ENCODE measurements at regions not wholly inside any gene's neighbourhood (a gene's known extent, or its start where the extent isn't known, plus 50 kb on each side); places are given as distances from the start of the nearest gene placed in this dataset.

DNA sequence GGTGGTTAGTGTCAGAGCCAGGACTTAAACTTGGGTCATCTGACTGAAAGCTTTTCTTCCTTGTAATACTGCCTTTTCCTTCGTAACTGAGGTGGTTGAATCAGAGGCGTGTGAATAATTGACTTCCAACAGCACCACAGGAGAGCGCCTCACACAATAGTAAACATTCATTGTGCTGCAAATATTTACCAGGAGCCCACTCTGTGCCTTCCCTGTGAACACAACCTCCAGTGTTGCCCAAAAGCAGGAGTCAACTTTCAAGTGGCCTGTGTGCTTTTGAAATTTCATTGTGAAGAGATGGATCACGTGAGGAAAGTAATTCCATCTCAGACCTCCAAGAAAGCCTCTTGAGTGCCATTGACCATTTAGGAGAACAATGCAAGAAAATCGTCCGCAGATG lies 60.2 kb downstream of the ADRA2A start:
- TF ChIP-seq, protein P1, sequence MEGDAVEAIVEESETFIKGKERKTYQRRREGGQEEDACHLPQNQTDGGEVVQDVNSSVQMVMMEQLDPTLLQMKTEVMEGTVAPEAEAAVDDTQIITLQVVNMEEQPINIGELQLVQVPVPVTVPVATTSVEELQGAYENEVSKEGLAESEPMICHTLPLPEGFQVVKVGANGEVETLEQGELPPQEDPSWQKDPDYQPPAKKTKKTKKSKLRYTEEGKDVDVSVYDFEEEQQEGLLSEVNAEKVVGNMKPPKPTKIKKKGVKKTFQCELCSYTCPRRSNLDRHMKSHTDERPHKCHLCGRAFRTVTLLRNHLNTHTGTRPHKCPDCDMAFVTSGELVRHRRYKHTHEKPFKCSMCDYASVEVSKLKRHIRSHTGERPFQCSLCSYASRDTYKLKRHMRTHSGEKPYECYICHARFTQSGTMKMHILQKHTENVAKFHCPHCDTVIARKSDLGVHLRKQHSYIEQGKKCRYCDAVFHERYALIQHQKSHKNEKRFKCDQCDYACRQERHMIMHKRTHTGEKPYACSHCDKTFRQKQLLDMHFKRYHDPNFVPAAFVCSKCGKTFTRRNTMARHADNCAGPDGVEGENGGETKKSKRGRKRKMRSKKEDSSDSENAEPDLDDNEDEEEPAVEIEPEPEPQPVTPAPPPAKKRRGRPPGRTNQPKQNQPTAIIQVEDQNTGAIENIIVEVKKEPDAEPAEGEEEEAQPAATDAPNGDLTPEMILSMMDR (IDR thresholded peaks at IDR 0.05), result no peak
- no peak for TF ChIP-seq POLR2A (IDR thresholded peaks at IDR 0.05)
- no peak for TF ChIP-seq EP300 (IDR thresholded peaks at IDR 0.05)
